ENCODE measurements at regions not wholly inside any gene's neighbourhood (a gene's known extent, or its start where the extent isn't known, plus 50 kb on each side); places are given as distances from the start of the nearest gene placed in this dataset.
"Not testable (repeated sequence)": the region's sequence is repeated elsewhere in the genome, so short reads cannot be mapped to it uniquely, and the experiment has no call there.

DNA sequence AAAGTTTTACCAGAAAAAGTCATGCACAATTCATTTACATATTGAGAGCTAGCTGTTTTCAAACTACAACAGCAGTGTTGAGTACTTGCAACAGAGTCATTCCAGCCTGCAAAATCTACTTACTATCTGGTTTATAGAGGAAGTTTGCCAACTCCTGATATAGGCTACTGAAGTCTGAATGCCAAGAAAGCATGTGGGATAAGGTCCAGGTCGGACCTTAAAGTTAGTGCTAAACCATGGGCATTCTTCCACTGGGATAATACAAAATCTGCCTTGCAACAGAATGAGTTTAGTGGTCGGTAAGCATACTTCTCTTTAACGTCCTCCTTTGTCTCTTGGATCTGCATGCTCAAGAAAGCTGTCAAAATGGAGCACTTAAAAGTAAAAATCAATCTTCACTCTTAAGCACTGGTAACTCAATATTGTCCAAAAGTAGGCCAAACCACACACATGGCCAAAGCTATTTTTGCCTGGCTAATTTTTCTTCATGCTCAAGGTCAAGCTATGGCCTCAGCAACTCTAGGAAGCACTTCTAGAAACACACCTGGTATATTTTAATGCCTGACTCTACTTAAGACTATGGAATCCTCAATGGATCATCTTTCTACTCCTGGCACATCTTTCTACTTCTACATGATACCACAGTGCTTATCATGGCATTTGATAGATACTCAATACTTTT is 364.9 kb upstream of the KITLG start:
- DNase-seq (ENCODE audit: low spot score): no peak

- no peak for DNase-seq (ENCODE audit: low spot score)
These were observed 364.1 kb upstream of the KITLG start for GRCh38 chr12:88944397-88944796.

DNA sequence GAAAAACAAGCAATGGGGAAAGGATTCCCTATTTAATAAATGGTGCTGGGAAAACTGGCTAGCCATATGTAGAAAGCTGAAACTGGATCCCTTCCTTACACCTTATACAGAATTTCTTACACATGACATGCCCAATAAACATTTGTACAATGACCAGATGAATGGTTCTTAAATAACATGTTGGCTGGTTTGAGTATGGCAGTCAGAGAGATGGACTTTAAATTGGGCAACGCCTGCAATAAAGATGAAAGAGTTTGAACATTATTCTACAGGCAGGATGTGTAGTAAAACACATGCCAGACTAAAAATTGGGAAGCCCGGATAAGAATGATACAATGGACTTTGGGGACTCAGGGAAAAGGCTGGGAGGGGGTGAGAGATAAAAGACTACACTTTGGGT is 360.6 kb upstream of the KITLG start:
- no peak for DNase-seq (ENCODE audit: low spot score)

GRCh38 chr12:88935856-88936255 is 355.6 kb upstream of the KITLG start:
- no peak for DNase-seq (ENCODE audit: low spot score)

GRCh38 chr12:88934163-88934747 is 354.0 kb upstream of the KITLG start:
- DNase-seq (ENCODE audit: low spot score): no peak

GRCh38 chr12:88932457-88932856 is 352.2 kb upstream of the KITLG start:
- DNase-seq (ENCODE audit: low spot score): no peak

GRCh38 chr12:88931598-88931997 is 351.3 kb upstream of the KITLG start:
- no peak for DNase-seq (ENCODE audit: low spot score)

- DNase-seq (ENCODE audit: low spot score): no peak
These were observed 345.2 kb upstream of the KITLG start for GRCh38 chr12:88925454-88925853.

DNA sequence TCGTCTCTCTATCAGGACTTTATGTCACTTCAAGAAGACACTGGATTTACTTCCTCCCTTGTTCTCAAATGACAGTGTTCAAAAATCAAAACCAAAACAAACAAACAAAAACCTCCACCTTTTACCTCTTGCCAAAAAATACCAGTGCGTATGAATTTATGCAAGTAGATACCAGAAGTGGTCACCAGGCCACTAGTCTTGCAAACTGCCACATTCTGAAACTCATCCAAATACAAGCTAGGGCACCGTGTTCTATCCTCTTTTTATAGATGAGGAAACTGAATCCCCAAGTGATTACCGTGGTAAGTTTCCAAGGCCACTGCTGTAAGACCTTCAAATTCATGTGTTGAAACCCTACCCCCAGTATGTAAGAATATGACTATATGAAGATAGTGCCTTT is 343.9 kb upstream of the KITLG start:
- DNase-seq (ENCODE audit: low spot score): no peak

GRCh38 chr12:88923631-88924030 is 343.4 kb upstream of the KITLG start:
- no peak for DNase-seq (ENCODE audit: low spot score)

DNA sequence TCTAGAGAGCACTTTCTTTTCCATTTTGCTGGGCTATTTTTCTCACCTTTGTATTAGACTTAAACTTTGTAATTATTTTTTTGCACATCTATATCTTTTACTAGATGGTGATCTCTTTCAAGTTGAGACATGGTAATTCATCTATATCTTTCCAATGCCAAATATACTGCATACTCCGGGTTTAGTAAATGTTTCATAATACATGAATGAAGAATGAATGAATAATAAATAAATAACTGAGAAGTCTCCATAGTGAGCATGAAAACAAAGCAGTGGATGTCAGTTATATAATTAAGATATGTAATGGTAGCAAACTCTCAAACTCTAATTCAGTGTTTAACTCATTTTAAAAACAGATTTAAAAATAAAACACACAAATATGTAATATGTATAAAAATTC is 342.5 kb upstream of the KITLG start:
- no peak for DNase-seq (ENCODE audit: low spot score)

DNA sequence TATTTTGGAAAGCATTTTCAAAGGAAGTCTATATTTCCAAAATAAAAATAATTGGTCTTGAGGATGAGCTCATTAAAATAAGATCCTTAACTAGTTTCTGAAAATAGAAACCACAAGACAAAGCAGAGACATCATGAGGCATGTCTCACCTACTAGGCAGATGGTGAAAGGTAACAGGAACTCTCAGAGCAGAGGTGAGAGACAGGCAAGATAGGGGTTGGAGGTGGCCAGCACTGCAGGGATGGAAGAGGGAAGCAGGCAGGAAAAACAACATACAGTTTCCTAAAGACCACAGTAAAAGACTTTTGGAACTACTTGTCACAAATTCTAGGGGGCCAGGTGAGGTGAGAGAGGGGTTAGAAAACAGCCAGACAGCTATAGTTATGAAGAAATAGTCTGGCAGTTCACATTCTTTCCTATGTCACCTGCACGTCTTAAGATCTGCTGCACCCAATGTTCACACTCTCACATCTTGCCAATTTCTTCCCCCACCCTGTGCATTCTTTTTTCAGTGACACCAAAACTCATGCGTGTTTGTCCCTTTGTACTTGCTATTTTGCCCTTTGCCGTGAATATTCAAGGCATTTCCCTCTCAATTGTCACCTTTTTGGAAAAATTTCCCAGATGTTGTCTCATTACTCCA is 341.7 kb upstream of the KITLG start:
- no peak for DNase-seq (ENCODE audit: low spot score)

DNA sequence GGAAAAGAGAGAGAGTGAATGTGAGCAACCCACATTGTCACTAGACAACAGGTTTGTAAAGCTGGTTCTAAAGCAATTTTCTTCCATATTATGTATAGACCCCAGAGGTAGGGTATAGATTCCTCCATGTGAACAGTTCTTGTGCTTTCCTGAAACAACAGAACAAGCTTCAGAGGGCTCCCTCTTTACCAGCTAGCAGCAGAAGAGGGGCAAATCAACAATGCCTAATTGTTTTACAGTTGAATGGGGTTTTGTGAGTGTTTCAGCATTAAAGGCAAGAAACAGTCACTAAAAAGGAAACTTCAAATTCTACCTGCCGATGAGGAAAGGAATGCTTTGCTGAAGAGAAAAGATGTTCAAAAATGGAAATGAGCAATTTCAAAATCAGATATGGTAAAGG is 341.2 kb upstream of the KITLG start:
- no peak for DNase-seq (ENCODE audit: low spot score)

DNA sequence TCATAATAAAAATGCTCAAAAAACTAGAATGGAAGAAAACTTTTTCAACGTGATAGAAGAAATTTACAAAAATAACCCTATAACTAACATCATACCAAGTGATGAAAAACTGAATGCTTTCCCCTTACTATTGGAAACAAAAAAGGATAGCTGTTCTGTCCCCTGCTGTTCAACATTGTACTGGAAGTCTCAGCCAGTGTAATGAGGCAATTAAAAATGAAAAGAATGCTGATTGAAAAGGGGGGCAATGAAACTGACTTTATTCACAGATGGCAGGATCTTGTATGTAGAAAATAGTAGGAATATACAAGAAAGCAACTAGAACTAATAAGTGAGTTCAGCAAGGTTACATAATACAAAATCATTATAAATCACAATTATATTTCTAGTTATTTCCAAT is 337.9 kb upstream of the KITLG start:
- DNase-seq (ENCODE audit: low spot score): no peak

GRCh38 chr12:88914967-88915366 is 334.7 kb upstream of the KITLG start:
- DNase-seq (ENCODE audit: low spot score): no peak

DNA sequence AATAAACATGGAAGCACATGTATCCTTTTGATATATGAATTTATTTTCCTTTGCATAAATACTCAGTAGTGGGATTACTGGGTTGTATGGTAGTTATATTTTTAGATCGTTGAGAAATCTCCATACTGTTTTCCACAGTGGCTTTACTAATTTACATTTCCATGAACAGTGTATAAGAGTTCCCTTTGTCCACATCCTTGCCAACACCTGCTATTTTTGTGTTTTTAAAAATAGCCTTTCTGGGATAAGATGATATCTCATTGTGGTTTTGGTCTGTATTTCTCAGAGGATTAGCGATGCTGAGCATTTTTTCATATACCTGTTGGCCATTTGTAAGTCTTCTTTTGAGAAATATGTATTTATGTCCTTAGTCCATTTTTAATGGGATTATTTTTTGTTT is 329.2 kb upstream of the KITLG start:
- DNase-seq (ENCODE audit: low spot score): no peak

- no peak for DNase-seq (ENCODE audit: low spot score)
These were observed 328.1 kb upstream of the KITLG start for GRCh38 chr12:88908345-88908744.

GRCh38 chr12:88904705-88905104 is 324.4 kb upstream of the KITLG start:
- no peak for DNase-seq (ENCODE audit: low spot score)

DNA sequence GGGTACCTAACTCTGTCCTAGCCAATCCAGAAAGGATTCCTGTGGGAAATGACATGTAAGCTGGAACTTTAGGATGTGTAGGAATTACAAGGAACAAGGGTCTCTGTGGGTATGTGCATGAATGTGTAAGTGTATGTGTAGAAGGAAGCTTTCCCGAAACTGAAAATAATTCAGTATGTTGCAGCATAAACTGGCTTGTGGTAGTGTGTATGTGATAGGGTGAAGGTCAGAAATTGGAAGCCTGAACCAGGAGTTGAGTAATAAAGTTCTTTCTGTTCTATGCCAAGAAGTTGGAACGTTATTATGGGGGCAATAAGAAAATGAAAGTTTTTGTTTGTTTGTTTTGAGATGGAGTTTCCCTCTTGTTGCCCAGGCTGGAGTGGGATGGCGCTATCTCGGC is 323.1 kb upstream of the KITLG start:
- DNase-seq (ENCODE audit: low spot score): no peak

GRCh38 chr12:88897723-88898122 is 317.5 kb upstream of the KITLG start:
- DNase-seq (ENCODE audit: low spot score): no peak

DNA sequence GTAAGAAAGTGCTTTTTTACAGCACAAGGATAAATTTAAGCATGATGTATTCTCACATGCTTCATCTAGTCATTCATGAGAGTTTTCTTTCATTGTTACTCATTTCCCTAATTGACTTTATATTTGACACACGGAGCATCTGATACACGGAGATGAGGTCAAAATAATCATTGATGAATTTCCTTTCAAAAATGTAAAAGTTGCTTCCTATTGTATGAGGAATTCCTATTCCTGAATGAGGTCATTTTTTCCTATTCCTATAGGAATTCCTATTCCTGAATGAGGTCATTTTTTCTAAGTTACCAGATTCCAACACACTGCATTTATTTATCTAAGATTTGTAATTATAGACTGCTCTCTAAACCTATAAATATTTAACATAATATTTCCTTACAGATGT is 316.7 kb upstream of the KITLG start:
- DNase-seq (ENCODE audit: low spot score): no peak

GRCh38 chr12:88895634-88896033 is 315.4 kb upstream of the KITLG start:
- no peak for DNase-seq (ENCODE audit: low spot score)

GRCh38 chr12:88893801-88894200 is 313.5 kb upstream of the KITLG start:
- no peak for DNase-seq (ENCODE audit: low spot score)

GRCh38 chr12:88891434-88891833 is 311.2 kb upstream of the KITLG start:
- not testable (repeated sequence) for DNase-seq (ENCODE audit: low spot score)
